WERI-Rb-1 (cell line): ENCODE measurements at regions not wholly inside any gene's neighbourhood (a gene's known extent, or its start where the extent isn't known, plus 50 kb on each side); places are given as distances from the start of the nearest gene placed in this dataset.
"Not testable (repeated sequence)": the region's sequence is repeated elsewhere in the genome, so short reads cannot be mapped to it uniquely, and the experiment has no call there.

ENCODE experiments used
- DNase-seq: peaks from one replicate; pipeline ENCODE4 v3.0.0-alpha.2; 2020
- H3K27ac ChIP-seq: fragments of 250-450 bp; sonication (Bioruptor Pico); 2 replicates; pipeline ENCODE4 v1.5.1; 2020; ENCODE audit warnings: mild to moderate bottlenecking, moderate library complexity
- H3K27me3 ChIP-seq: fragments of 250-450 bp; sonication (Bioruptor Pico); 2 replicates; pipeline ENCODE4 v1.5.1; 2021; ENCODE audit warnings: mild to moderate bottlenecking, low read depth, moderate library complexity; ENCODE audit not compliant: insufficient read depth, severe bottlenecking
- H3K36me3 ChIP-seq: fragments of 250-450 bp; sonication (Bioruptor Pico); 2 replicates; pipeline ENCODE4 v1.5.1; 2020; ENCODE audit warnings: mild to moderate bottlenecking, moderate library complexity
- H3K4me3 ChIP-seq: 2 replicates; pipeline ENCODE4 v1.5.1; 2011; ENCODE audit warnings: low read depth, mild to moderate bottlenecking, control low read depth, low read length
- H3K9me3 ChIP-seq: fragments of 250-450 bp; sonication (Bioruptor Pico); 2 replicates; pipeline ENCODE4 v1.5.1; 2021; ENCODE audit warnings: mild to moderate bottlenecking, moderate library complexity; ENCODE audit not compliant: severe bottlenecking
- CTCF ChIP-seq: IDR thresholded peaks from 2 replicates; pipeline ENCODE4 v1.5.1; 2011; ENCODE audit warnings: low read depth, mild to moderate bottlenecking, control low read depth, inconsistent platforms, low read length

GRCh38 chr10:34895977-34896376 is 80.9 kb upstream of the PARD3 start:
- H3K4me3 ChIP-seq: no peak overlapping the region
- no peak for TF ChIP-seq CTCF

GRCh38 chr10:34895046-34895445 is 80.0 kb upstream of the PARD3 start:
- not testable (repeated sequence) for H3K27ac ChIP-seq, H3K9me3 ChIP-seq, H3K36me3 ChIP-seq, H3K4me3 ChIP-seq, DNase-seq, H3K27me3 ChIP-seq

More at GRCh38 chr10:34895977-34896376, 80.9 kb upstream of the PARD3 start:
- Histone ChIP-seq H3K27me3 (no peaks in the 10 kb centered on the region), H3K36me3 (no peaks in the 10 kb centered on the region), H3K27ac (no peak overlapping the region), H3K9me3 (no peaks in the 10 kb centered on the region)
- DNase-seq: no peak

GRCh38 chr10:34892521-34892920 is 77.4 kb upstream of the PARD3 start:
- DNase-seq, H3K9me3 ChIP-seq, H3K36me3 ChIP-seq, H3K27me3 ChIP-seq, H3K27ac ChIP-seq, H3K4me3 ChIP-seq: not testable (repeated sequence)

- no peaks in the 10 kb centered on the region for H3K9me3 ChIP-seq
- H3K27me3 ChIP-seq: no peaks in the 10 kb centered on the region
- no peak for TF ChIP-seq CTCF
- no peaks in the 10 kb centered on the region for H3K36me3 ChIP-seq
- no peak overlapping the region for H3K27ac ChIP-seq
- DNase-seq: no peak
- no peak overlapping the region for H3K4me3 ChIP-seq
These were observed 75.8 kb upstream of the PARD3 start for GRCh38 chr10:34890939-34891338.

GRCh38 chr10:34889004-34889869 is 74.1 kb upstream of the PARD3 start:
- no peak for DNase-seq
- H3K27me3 ChIP-seq: no peaks in the 10 kb centered on the region
- H3K27ac ChIP-seq: no peak overlapping the region
- no peaks in the 10 kb centered on the region for H3K36me3 ChIP-seq
- H3K4me3 ChIP-seq: no peak overlapping the region
- H3K9me3 ChIP-seq: no peaks in the 10 kb centered on the region
- no peak for TF ChIP-seq CTCF

GRCh38 chr10:34886906-34887642 is 72.0 kb upstream of the PARD3 start:
- Histone ChIP-seq H3K27me3 (no peaks in the 10 kb centered on the region), H3K27ac (no peak overlapping the region), H3K4me3 (no peak overlapping the region), H3K9me3 (no peaks in the 10 kb centered on the region), H3K36me3 (no peaks in the 10 kb centered on the region)
- no peak for DNase-seq
- TF ChIP-seq CTCF: no peak
